GM23248 (cell line): ENCODE measurements at regions not wholly inside any gene's neighbourhood (a gene's known extent, or its start where the extent isn't known, plus 50 kb on each side); places are given as distances from the start of the nearest gene placed in this dataset.

Experiments
- DNase-seq: peaks from one replicate; pipeline ENCODE4 v3.0.0-alpha.2; 2015
- H2AFZ ChIP-seq: fragments of 200-600 bp; sonication (generic); 2 replicates; pipeline ENCODE4 v1.6.1; 2016; ENCODE audit warnings: antibody characterized with exemption
- H3F3A ChIP-seq: fragments of 200-600 bp; sonication (generic); 2 replicates; pipeline ENCODE4 v1.6.1; 2016; ENCODE audit warnings: mild to moderate bottlenecking, antibody characterized with exemption, mixed run types; ENCODE audit not compliant: insufficient read depth
- H3K27ac ChIP-seq: fragments of 200-600 bp; sonication (generic); 2 replicates; pipeline ENCODE4 v1.5.1; 2016; ENCODE audit warnings: mild to moderate bottlenecking
- H3K27me3 ChIP-seq: fragments of 200-600 bp; sonication (generic); replicated peaks from 2 replicates; pipeline ENCODE4 v1.6.1; 2016; ENCODE audit warnings: mild to moderate bottlenecking; ENCODE audit not compliant: insufficient read depth
- H3K36me3 ChIP-seq: fragments of 200-600 bp; sonication (generic); 2 replicates; pipeline ENCODE4 v1.6.1; 2016; ENCODE audit warnings: low read depth, mild to moderate bottlenecking
- H3K4me1 ChIP-seq: fragments of 200-600 bp; sonication (generic); 2 replicates; pipeline ENCODE4 v1.6.1; 2016; ENCODE audit warnings: mild to moderate bottlenecking; ENCODE audit not compliant: insufficient read depth
- H3K4me2 ChIP-seq: fragments of 200-600 bp; sonication (generic); one replicate; pipeline ENCODE4 v1.6.1; 2016; ENCODE audit warnings: mild to moderate bottlenecking; ENCODE audit not compliant: unreplicated experiment
- H3K4me3 ChIP-seq: fragments of 200-600 bp; sonication (generic); 2 replicates; pipeline ENCODE4 v1.5.1; 2016; ENCODE audit warnings: mild to moderate bottlenecking
- H3K79me2 ChIP-seq: fragments of 200-600 bp; sonication (generic); 2 replicates; pipeline ENCODE4 v1.6.1; 2016; ENCODE audit warnings: mild to moderate bottlenecking; ENCODE audit not compliant: insufficient read depth
- H3K9ac ChIP-seq: fragments of 200-600 bp; sonication (generic); 2 replicates; pipeline ENCODE4 v1.6.1; 2016; ENCODE audit warnings: mild to moderate bottlenecking
- H3K9me2 ChIP-seq: fragments of 200-600 bp; sonication (generic); 2 replicates; pipeline ENCODE4 v1.6.1; 2016; ENCODE audit warnings: mixed run types, mild to moderate bottlenecking, moderate library complexity; ENCODE audit not compliant: insufficient read depth
- H3K9me3 ChIP-seq: fragments of 200-600 bp; sonication (generic); one replicate; pipeline ENCODE4 v1.6.1; 2017; ENCODE audit warnings: low read depth
- H4K20me1 ChIP-seq: fragments of 200-600 bp; sonication (generic); 2 replicates; pipeline ENCODE4 v1.6.0; 2016; ENCODE audit not compliant: insufficient read depth
- EZH2 ChIP-seq: fragments of 200-600 bp; sonication (generic); IDR thresholded peaks from 2 replicates; pipeline ENCODE4 v1.6.1; 2018; ENCODE audit warnings: antibody characterized with exemption, mild to moderate bottlenecking; ENCODE audit not compliant: insufficient read depth, poor library complexity, severe bottlenecking
- EZH2phosphoT487 ChIP-seq: fragments of 200-600 bp; sonication (generic); IDR thresholded peaks from 2 replicates; pipeline ENCODE4 v1.6.1; 2018; ENCODE audit warnings: antibody characterized with exemption, moderate library complexity, mild to moderate bottlenecking, low read depth; ENCODE audit not compliant: insufficient read depth
- WGBS, 2 experiments: methylation state at CpG; one replicate each; pipeline ENCODE4 v1.1.6; 2015 to 2017; ENCODE audit warnings: low lambda C conversion rate in 2 of 2, low coverage in 1 of 2; ENCODE audit errors: missing lambda C conversion rate in 2 of 2; 5-methylcytosine and 5-hydroxymethylcytosine counted together
- in situ Hi-C: fragments of 300-500 bp; cut with MboI; formaldehyde crosslinking; loops from 2 replicates; pipeline ENCODE4 v1.15.0; 2020

DNA sequence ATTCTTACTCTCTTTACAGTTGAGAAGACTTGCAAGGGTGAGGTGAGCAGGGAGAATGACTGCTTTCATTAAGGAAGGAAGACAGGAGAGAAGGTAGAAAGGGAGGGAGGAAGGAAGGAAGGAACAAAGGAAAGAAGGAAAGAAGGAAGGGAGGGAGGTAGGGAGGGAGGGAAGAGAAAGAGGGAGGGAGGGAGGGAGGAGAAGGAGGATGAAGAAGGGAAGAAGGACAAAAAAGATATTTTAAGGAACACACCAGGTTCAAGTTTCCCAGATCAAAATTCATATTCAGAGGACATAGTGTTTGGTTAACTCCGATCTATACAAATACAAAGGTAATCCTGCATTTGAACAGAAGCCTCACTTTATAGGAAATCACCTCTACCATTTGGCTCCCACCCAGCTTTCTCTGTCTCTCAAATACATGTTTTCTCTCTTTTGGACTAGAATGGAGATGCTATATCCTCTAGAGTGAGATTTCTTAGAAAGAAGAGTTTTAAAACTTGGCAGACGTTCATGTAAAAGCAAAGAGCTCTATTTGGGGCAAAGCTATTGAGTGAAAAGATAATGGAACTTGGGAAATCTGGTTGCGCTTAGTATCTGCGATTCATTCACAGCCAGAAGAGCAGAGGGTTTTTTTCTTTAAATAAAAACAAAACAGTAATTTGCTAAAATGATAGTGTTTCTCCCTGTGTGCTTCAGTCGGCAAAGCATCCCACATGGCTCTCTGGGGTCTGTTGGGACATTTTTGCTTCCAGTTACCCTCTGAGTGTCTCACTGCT is 261.9 kb upstream of the LYZL1 start:
- no peak overlapping the region for H3K9ac ChIP-seq
- no peaks in the 10 kb centered on the region for H3F3A ChIP-seq
- in situ Hi-C loops = no loop called here
- H3K27ac ChIP-seq = no peak overlapping the region
- no peaks in the 10 kb centered on the region for H3K9me2 ChIP-seq
- H2AFZ ChIP-seq = no peak overlapping the region
- no peaks in the 10 kb centered on the region for H4K20me1 ChIP-seq
- TF ChIP-seq EZH2phosphoT487 (no peak), EZH2 (no peak)
- H3K27me3 ChIP-seq = no peaks in the 10 kb centered on the region; the same call in 1 of the 2 replicates
- H3K4me1 ChIP-seq = no peaks in the 10 kb centered on the region
- no peak for DNase-seq
- no peak overlapping the region for H3K4me3 ChIP-seq
- H3K79me2 ChIP-seq = no peaks in the 10 kb centered on the region
- 20 to 24% methylated on average over 5 of the region's 5 CpGs for WGBS, 2 experiments
- no peak overlapping the region for H3K4me2 ChIP-seq
- no peaks in the 10 kb centered on the region for H3K36me3 ChIP-seq
- no peaks in the 10 kb centered on the region for H3K9me3 ChIP-seq

- Histone ChIP-seq H3K27ac (no peak overlapping the region), H3K4me1 (no peaks in the 10 kb centered on the region), H3K4me2 (no peak overlapping the region), H4K20me1 (no peaks in the 10 kb centered on the region), H2AFZ (no peak overlapping the region), H3F3A (no peaks in the 10 kb centered on the region), H3K9me2 (no peaks in the 10 kb centered on the region), H3K4me3 (no peak overlapping the region), H3K9me3 (no peaks in the 10 kb centered on the region), H3K27me3 (no peaks in the 10 kb centered on the region; the same call in 1 of the 2 replicates), H3K9ac (no peak overlapping the region), H3K36me3 (no peaks in the 10 kb centered on the region), H3K79me2 (no peaks in the 10 kb centered on the region)
- WGBS, 2 experiments = 9 to 11% methylated on average over 3 of the region's 3 CpGs
- no peak for DNase-seq
- TF ChIP-seq EZH2 (no peak), EZH2phosphoT487 (no peak)
- in situ Hi-C loops = no loop called here
Observed at GRCh38 chr10:29028486-29028885, 260.4 kb upstream of the LYZL1 start.

DNA sequence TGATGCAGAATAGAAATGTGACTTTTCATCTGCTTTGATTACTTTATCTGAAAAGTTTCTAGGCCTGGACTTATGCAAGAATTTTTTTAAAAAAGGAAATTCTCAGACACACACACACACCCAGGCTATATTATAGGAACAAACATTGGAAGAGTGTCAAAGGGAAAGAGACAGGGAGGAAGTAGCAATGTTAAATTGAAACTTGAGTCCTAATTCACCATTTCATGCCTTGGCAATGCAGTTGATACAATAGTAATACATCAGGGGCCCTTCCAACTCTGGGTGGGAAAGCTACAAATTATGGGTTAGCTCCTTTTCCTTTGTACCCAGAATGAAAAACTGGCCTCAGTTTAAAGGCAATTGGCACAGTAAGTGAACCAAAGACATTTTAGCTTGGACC is 258.0 kb upstream of the LYZL1 start:
- no peak for DNase-seq
- Histone ChIP-seq H3K9me2 (no peaks in the 10 kb centered on the region), H3K4me2 (no peak overlapping the region), H3K27me3 (no peaks in the 10 kb centered on the region; the same call in 1 of the 2 replicates), H3K9me3 (no peaks in the 10 kb centered on the region), H3K79me2 (no peaks in the 10 kb centered on the region), H3K4me1 (no peaks in the 10 kb centered on the region), H3K4me3 (no peak overlapping the region), H4K20me1 (no peaks in the 10 kb centered on the region), H2AFZ (no peak overlapping the region), H3F3A (no peaks in the 10 kb centered on the region), H3K9ac (no peak overlapping the region), H3K27ac (no peak overlapping the region), H3K36me3 (no peaks in the 10 kb centered on the region)
- TF ChIP-seq EZH2phosphoT487 (no peak), EZH2 (no peak)
- in situ Hi-C loops = no loop called here

DNA sequence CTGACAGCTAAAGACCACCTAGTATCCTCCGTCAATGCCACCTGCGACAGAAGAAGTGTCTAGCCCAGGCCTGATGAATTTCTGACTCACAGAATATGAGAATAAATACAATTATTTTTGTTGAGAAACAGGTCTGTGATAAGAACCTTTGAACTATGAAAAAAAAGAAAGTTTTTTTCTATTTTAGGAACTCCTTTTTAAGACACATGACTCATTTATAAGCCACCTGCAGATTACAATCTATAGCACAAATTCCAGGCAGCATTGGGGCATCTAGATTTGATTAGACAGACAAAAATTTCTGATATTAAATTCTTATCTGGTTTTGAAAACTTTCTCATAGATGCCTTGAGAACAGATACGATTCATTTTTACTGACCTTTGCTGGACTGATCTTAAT is 256.7 kb upstream of the LYZL1 start:
- TF ChIP-seq EZH2 = no peak
- no peak for TF ChIP-seq EZH2phosphoT487
- Histone ChIP-seq H3K27me3 (no peaks in the 10 kb centered on the region; the same call in 1 of the 2 replicates), H3K9ac (no peak overlapping the region), H3K4me3 (no peak overlapping the region), H4K20me1 (no peaks in the 10 kb centered on the region), H2AFZ (no peak overlapping the region), H3K9me2 (no peaks in the 10 kb centered on the region), H3K36me3 (no peaks in the 10 kb centered on the region), H3K4me1 (no peaks in the 10 kb centered on the region), H3K4me2 (no peak overlapping the region), H3K9me3 (no peaks in the 10 kb centered on the region), H3F3A (no peaks in the 10 kb centered on the region), H3K27ac (no peak overlapping the region), H3K79me2 (no peaks in the 10 kb centered on the region)
- in situ Hi-C loops = no loop called here
- no peak for DNase-seq
- 50 to 59% methylated on average over 3 of the region's 3 CpGs for WGBS, 2 experiments
